ENCODE measurements at regions not wholly inside any gene's neighbourhood (a gene's known extent, or its start where the extent isn't known, plus 50 kb on each side); places are given as distances from the start of the nearest gene placed in this dataset.
"Not testable (repeated sequence)": the region's sequence is repeated elsewhere in the genome, so short reads cannot be mapped to it uniquely, and the experiment has no call there.

- DNase-seq (ENCODE audit: low read depth in 4 of 4, low spot score in 3 of 4) = no peak
Observed at GRCh38 chr2:53498210-53498609, 269.4 kb upstream of the CHAC2 start.

- DNase-seq (ENCODE audit: low read depth in 4 of 4, low spot score in 3 of 4) = no peak
Observed at GRCh38 chr2:53497020-53497419, 270.6 kb upstream of the CHAC2 start.

DNA sequence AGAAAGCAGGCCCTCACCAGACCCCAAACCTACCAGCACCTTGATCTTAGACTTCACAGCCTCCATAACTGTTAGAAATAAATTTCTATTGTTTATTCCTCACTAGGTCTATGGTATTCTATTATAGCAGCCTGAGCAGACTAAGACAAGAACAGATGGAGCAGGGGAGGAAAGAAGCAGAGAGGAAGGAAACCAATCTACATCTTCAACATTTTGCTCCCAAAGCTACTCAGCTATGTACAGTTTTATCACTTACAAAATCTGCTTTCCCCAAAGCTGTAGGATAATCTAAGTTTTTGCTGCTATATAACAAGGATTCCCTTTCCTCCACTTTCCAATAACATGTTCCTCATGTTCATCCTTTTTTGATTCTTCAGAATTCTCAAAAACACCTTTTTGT is 274.4 kb upstream of the CHAC2 start:
- no peak for DNase-seq (ENCODE audit: low read depth in 4 of 4, low spot score in 3 of 4)

GRCh38 chr2:53490659-53491058 is 276.9 kb upstream of the CHAC2 start:
- DNase-seq (ENCODE audit: low read depth in 4 of 4, low spot score in 3 of 4) = no peak

- DNase-seq (ENCODE audit: low read depth in 4 of 4, low spot score in 3 of 4) = not testable (repeated sequence)
Observed at GRCh38 chr2:53486185-53486899, 281.3 kb upstream of the CHAC2 start.

DNA sequence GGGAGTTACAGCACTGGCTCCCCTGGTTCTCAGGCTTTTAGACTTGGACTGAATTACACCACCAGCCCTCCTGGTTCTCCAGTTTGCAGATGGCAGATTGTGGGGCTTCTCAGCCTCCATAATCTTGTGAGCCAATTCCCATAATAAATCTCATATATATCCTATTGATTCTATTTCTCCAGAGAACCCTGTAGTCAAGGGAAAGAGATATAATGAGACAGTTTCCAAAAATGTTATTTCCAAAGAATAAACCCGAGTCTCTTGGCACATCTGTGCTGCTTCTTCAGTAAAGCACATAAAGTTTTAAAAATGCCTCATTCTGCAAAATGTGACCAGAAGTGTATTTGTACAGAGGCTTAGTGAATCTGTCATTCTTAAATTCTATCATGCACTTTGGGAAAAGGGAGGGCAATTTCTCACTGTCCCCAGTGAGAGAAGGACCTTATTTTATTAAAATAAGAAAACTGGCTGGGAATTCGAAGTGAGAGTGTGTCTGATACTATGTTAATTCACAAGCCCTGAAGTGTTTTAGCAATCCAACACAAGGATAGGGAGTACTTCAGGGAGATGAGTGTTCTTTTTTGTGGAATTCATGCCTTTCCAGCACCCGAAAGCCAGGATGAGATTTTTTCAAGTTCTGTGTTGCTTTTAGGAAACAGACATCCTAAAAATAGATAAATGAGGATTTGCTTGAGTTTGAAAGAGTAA is 282.4 kb upstream of the CHAC2 start:
- no peak for DNase-seq (ENCODE audit: low read depth in 4 of 4, low spot score in 3 of 4)

- no peak for DNase-seq (ENCODE audit: low read depth in 4 of 4, low spot score in 3 of 4)
Observed at GRCh38 chr2:53484531-53484930, 283.1 kb upstream of the CHAC2 start.

DNA sequence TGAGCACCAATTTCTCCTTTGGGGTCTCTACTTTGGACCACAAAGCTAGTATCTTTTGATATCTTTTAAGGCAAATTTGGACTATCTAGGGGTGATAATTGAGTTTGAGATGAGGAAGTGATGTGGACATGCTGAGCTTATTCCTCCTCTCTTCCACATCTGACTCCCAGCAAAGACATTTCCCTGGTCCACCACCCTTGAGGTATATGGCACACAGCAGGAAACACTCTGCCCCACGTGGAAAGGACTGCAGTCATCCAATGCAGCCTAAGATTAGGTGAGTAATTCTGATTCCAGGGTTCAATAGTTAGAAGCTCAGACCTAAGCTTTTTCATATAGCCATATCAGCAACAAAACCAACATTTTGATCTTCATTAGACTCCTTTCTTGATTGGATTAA is 290.1 kb upstream of the CHAC2 start:
- DNase-seq (ENCODE audit: low read depth in 4 of 4, low spot score in 3 of 4) = no peak

GRCh38 chr2:53476834-53477233 is 290.8 kb upstream of the CHAC2 start:
- DNase-seq (ENCODE audit: low read depth in 4 of 4, low spot score in 3 of 4) = no peak

- DNase-seq (ENCODE audit: low read depth in 4 of 4, low spot score in 3 of 4) = no peak
Observed at GRCh38 chr2:53475766-53476165, 291.8 kb upstream of the CHAC2 start.

DNA sequence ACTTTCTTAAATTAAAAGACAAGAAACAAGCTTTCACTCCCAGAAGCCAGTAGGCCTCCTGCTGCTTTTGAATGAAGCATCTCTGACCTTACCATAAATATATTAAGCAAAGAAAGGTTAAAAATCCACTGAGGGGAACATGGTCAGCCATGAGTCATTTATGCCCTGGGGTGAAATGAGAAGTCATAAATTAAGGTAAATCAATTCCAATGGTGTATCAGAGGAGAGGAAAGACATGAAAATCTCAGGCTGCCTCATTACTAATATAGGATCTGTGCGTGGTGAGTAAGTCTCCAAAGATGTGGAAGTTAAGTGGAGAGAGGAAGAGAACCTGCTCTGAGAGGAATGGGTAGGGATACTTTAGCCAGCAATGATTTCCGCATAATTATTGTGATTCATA is 292.3 kb upstream of the CHAC2 start:
- no peak for DNase-seq (ENCODE audit: low read depth in 4 of 4, low spot score in 3 of 4)

- DNase-seq (ENCODE audit: low read depth in 4 of 4, low spot score in 3 of 4) = no peak
Observed at GRCh38 chr2:53474914-53475313, 292.7 kb upstream of the CHAC2 start.

DNA sequence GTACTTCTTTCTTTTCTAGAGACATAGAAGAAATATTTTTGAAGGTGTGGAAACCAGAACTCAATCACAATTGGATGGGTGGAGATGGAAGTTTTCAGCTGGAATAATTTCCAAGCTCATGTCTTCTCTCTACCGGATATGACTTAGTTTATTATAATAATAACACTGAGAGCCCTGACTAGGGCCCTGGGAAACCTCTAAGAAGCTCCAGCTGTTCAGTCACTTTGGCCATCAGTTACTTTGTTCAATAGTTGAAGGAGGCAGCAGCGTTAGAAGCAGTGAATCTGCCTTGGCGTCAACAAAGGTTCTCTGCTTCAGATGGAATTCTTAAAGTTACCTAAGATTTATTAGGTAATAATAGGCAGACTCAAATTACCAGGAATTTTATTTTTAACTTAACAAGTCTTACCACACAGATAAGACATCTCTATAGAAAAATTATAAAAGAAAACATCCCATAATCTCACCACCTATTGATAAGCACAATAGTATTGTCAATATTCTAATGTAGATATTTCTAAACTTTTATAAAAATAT is 293.8 kb upstream of the CHAC2 start:
- no peak for DNase-seq (ENCODE audit: low read depth in 4 of 4, low spot score in 3 of 4)

- DNase-seq (ENCODE audit: low read depth in 4 of 4, low spot score in 3 of 4) = no peak
Observed at GRCh38 chr2:53473236-53473635, 294.4 kb upstream of the CHAC2 start.

GRCh38 chr2:53467467-53468180 is 300.0 kb upstream of the CHAC2 start:
- DNase-seq (ENCODE audit: low read depth in 4 of 4, low spot score in 3 of 4) = no peak

DNA sequence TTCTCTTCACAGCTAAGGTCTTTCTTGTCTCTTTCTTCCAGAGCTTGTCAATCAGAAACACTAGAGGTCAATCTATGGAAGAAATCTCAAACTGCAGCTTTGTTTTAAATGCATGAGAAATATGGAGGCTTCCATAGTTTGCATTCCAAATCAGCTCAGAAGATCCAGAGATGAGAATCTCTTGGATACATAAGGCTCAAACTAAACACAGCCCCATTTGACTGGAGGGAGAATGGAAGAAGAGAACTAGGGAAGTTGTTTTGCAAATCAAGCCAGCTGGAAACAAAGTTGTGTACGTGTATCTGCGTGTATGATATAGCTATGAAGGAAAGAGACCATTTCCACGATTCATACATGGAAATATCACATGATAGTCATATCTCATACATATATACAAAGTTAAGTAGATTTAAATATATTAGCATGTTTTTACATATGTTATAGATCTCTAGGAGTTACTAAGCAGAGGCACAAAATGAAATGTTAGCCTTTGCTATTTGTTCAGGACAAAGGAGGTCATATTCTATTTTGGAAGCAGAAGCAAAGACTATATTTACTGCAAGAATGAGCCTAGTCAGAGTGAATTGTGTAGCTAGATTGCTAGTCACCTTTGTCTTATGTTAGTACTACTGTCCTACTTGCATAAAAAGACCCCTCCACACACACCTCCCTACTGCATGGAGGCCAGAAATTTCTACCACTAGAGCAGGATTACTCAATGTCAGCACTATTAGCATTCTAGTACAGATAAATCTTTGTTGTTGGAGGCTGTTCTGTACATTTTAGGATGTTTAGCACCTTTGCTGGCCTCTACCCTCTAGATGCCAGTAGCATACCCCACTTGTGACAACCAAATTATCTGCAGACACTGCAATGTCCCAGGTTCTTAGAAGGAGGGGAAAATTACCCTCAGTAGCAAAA is 303.5 kb upstream of the CHAC2 start:
- no peak for DNase-seq (ENCODE audit: low read depth in 4 of 4, low spot score in 3 of 4)

- DNase-seq (ENCODE audit: low read depth in 4 of 4, low spot score in 3 of 4) = no peak
Observed at GRCh38 chr2:53460937-53461336, 306.7 kb upstream of the CHAC2 start.

GRCh38 chr2:53460347-53460746 is 307.3 kb upstream of the CHAC2 start:
- no peak for DNase-seq (ENCODE audit: low read depth in 4 of 4, low spot score in 3 of 4)

GRCh38 chr2:53455094-53455493 is 312.5 kb upstream of the CHAC2 start:
- no peak for DNase-seq (ENCODE audit: low read depth in 4 of 4, low spot score in 3 of 4)

GRCh38 chr2:53452957-53453748 is 314.5 kb upstream of the CHAC2 start:
- peak in 2 of 4 donors; percentile 18 to 24 for DNase-seq (ENCODE audit: low read depth in 4 of 4, low spot score in 3 of 4)
